GM12878 (cell line): ENCODE measurements at regions not wholly inside any gene's neighbourhood (a gene's known extent, or its start where the extent isn't known, plus 50 kb on each side); places are given as distances from the start of the nearest gene placed in this dataset.

Source experiments
- ATAC-seq: fragments of 200-7000 bp; cut with Tn5 transposase; 3 replicates; pipeline ENCODE4 v1.9.1; 2020; ENCODE audit warnings: mild to moderate bottlenecking, moderate library complexity
- BruUV-seq: library from RNA; stranded (reverse); fragments of 400-500 nt; replicated peaks from 2 replicates; lab custom pipeline; 2021; lab: Mats Ljungman, UMichigan
- CTCF ChIA-PET: fragments of 300-600 bp; sonication (Branson Sonifier 250); formaldehyde crosslinking; extraction: SDS; loops from one replicate; lab custom pipeline; 2021; ENCODE audit warnings: inconsistent platforms; lab: Yijun Ruan, JAX
- POLR2A ChIA-PET: fragments of 350-600 bp; formaldehyde crosslinking; extraction: SDS; loops from one replicate; lab custom pipeline; 2021; ENCODE audit warnings: inconsistent platforms; lab: Charles Lee
- RAD21 ChIA-PET: fragments of 300-600 bp; sonication (Branson Sonifier 250); formaldehyde crosslinking; loops from one replicate; lab custom pipeline; 2023; ENCODE audit warnings: antibody characterized with exemption; ENCODE audit not compliant: unreplicated experiment; lab: Charles Lee
- SMC1A ChIA-PET: fragments of 300-600 bp; sonication (Branson Sonifier 250); formaldehyde crosslinking; loops from one replicate; lab custom pipeline; 2023; ENCODE audit not compliant: unreplicated experiment, uncharacterized antibody; lab: Charles Lee
- DNase-seq: peaks from one replicate; pipeline ENCODE4 v3.0.0-alpha.2; 2011; ENCODE audit warnings: low read depth, low spot score
- FAIRE-seq: peaks from 3 replicates; lab custom pipeline; 2011; peaks lifted over from hg19 to GRCh38; lab: Jason Lieb, UNC
- H2AFZ ChIP-seq: 2 replicates; pipeline ENCODE4 v1.6.0; 2011; ENCODE audit warnings: low read depth, low read length, control low read depth; ENCODE audit not compliant: control insufficient read depth
- H3K27ac ChIP-seq: 2 replicates; pipeline ENCODE4 v1.5.1; 2011; ENCODE audit warnings: control low read depth; ENCODE audit not compliant: control insufficient read depth, insufficient read depth
- H3K27me3 ChIP-seq, 2 experiments: replicated peaks in 1 of 2; 2 replicates each; pipeline versions ENCODE4 v1.6.0 to v1.6.1; 2011; ENCODE audit warnings: low read length in 1 of 2; ENCODE audit not compliant: control insufficient read depth in 2 of 2, insufficient read depth in 2 of 2
- H3K36me3 ChIP-seq, 2 experiments: 2 replicates each; pipeline ENCODE4 v1.5.1; 2011; ENCODE audit warnings: low read length in 1 of 2; ENCODE audit not compliant: control insufficient read depth in 2 of 2, insufficient read depth in 2 of 2
- H3K4me1 ChIP-seq: 2 replicates; pipeline ENCODE4 v1.6.1; 2011; ENCODE audit warnings: mild to moderate bottlenecking, low read length, moderate library complexity, mixed read lengths; ENCODE audit not compliant: control insufficient read depth, insufficient read depth
- H3K4me2 ChIP-seq: 2 replicates; pipeline ENCODE4 v1.6.0; 2011; ENCODE audit warnings: control low read depth; ENCODE audit not compliant: control insufficient read depth, insufficient read depth
- H3K4me3 ChIP-seq: fragments of 200-600 bp; sonication (generic); 2 replicates; pipeline ENCODE4 v1.5.1; 2016
- H3K79me2 ChIP-seq: 2 replicates; pipeline ENCODE4 v1.6.0; 2011; ENCODE audit warnings: low read length; ENCODE audit not compliant: control insufficient read depth, insufficient read depth
- H3K9ac ChIP-seq: 2 replicates; pipeline ENCODE4 v1.8.0; 2011; ENCODE audit warnings: low read length, control low read depth, mixed read lengths; ENCODE audit not compliant: control insufficient read depth, insufficient read depth
- H3K9me3 ChIP-seq: replicated peaks from 3 replicates; pipeline ENCODE4 v1.5.1; 2011; ENCODE audit warnings: mild to moderate bottlenecking, low read length; ENCODE audit not compliant: control insufficient read depth, insufficient read depth
- H4K20me1 ChIP-seq: 2 replicates; pipeline ENCODE4 v1.6.0; 2011; ENCODE audit not compliant: control insufficient read depth, insufficient read depth
- BCLAF1 ChIP-seq: fragments of 450-650 bp; IDR thresholded peaks from 2 replicates; pipeline ENCODE4 v1.6.1; 2017; ENCODE audit warnings: antibody characterized with exemption, mild to moderate bottlenecking, moderate library complexity
- CEBPZ ChIP-seq: fragments of 150-350 bp; IDR thresholded peaks from 2 replicates; pipeline ENCODE4 v1.6.1; 2016; ENCODE audit warnings: low read depth, low read length
- CTCF ChIP-seq, 3 experiments: IDR thresholded peaks in 2 of 3; conservative IDR thresholded peaks in 1 of 3; 2 replicates each; pipeline ENCODE4 v1.5.1; 2011; ENCODE audit warnings: low read depth in 3 of 3, low read length in 3 of 3, mild to moderate bottlenecking in 3 of 3, control low read depth in 2 of 3, moderate library complexity in 2 of 3, inconsistent platforms in 1 of 3, mixed read lengths in 1 of 3; ENCODE audit not compliant: control insufficient read depth in 2 of 3, insufficient read depth in 1 of 3; ENCODE audit errors: extremely low read depth in 1 of 3
- CUX1 ChIP-seq: IDR thresholded peaks from 2 replicates; pipeline ENCODE4 v1.6.1; 2012; ENCODE audit warnings: improper control_type of control experiment, low read depth, low read length; ENCODE audit not compliant: insufficient replicate concordance
- ZNF207 ChIP-seq: fragments of 450-650 bp; IDR thresholded peaks from 2 replicates; pipeline ENCODE4 v1.6.1; 2014; ENCODE audit warnings: antibody characterized with exemption, mild to moderate bottlenecking, borderline replicate concordance
- ZSCAN29 ChIP-seq: fragments of 450-650 bp; IDR thresholded peaks from 2 replicates; pipeline ENCODE4 v1.6.1; 2017; ENCODE audit warnings: mild to moderate bottlenecking, moderate library complexity
- WGBS: methylation state at CpG from one replicate; pipeline ENCODE4 v1.1.6; 2016; ENCODE audit warnings: low lambda C conversion rate; ENCODE audit not compliant: insufficient replicate concordance, insufficient coverage; ENCODE audit errors: missing lambda C conversion rate; 5-methylcytosine and 5-hydroxymethylcytosine counted together
- in situ Hi-C: fragments of 300-500 bp; cut with MboI; formaldehyde crosslinking; loops from 9 replicates; pipeline ENCODE4 v1.14.3; 2018; ENCODE audit warnings: mixed read lengths
- intact Hi-C: fragments of 100-400 bp; cut with micrococcal nuclease; formaldehyde crosslinking; loops from one replicate; pipeline ENCODE4 v1.14.2; 2022; ENCODE audit not compliant: unreplicated experiment

GRCh38 chr5:38758774-38759600 lies 86.8 kb upstream of the OSMR start:
- ATAC-seq (no peak), FAIRE-seq (no peak), DNase-seq (no peak)
- CTCF ChIA-PET = no interaction called here
- intact Hi-C loops = no loop called here
- POLR2A ChIA-PET = interaction anchor here (0.6 kb wide), 1 partner anchor 212 kb away, joined by 3 read pairs; no protein-coding TSS in a partner anchor
- H3K9me3 ChIP-seq = no peaks in the 10 kb centered on the region
- H3K9ac ChIP-seq = no peak overlapping the region
- no peaks in the 10 kb centered on the region for H3K36me3 ChIP-seq
- RAD21 ChIA-PET = no interaction called here
- no peak overlapping the region for H3K27ac ChIP-seq
- H3K79me2 ChIP-seq = no peaks in the 10 kb centered on the region
- H3K27me3 ChIP-seq = no peaks in the 10 kb centered on the region; a peak in 1 of 4 replicates
- in situ Hi-C loops = no loop called here
- H3K4me2 ChIP-seq = no peak overlapping the region
- no peak overlapping the region for H3K4me3 ChIP-seq
- SMC1A ChIA-PET = no interaction called here
- no peaks in the 10 kb centered on the region for H3K4me1 ChIP-seq
- 29% methylated on average over 10 of the region's 10 CpGs for WGBS
- no TSS peak for BruUV-seq
- H2AFZ ChIP-seq = no peak overlapping the region
- H4K20me1 ChIP-seq = no peaks in the 10 kb centered on the region
- TF ChIP-seq CUX1 (no peak), ZSCAN29 (no peak), BCLAF1 (no peak), ZNF207 (no peak), CEBPZ (no peak), CTCF (IDR thresholded peaks at IDR 0.05 in 2 of 3, conservative IDR thresholded peaks at IDR 0.05 in 1 of 3; ENCODE audit: control insufficient read depth in 2 of 3, extremely low read depth in 1 of 3, insufficient read depth in 1 of 3, low read depth in 3 of 3, low read length in 3 of 3) (no peak)
